GM21367 (cell line): ENCODE measurements at regions not wholly inside any gene's neighbourhood (a gene's known extent, or its start where the extent isn't known, plus 50 kb on each side); places are given as distances from the start of the nearest gene placed in this dataset.
"Not testable (repeated sequence)": the region's sequence is repeated elsewhere in the genome, so short reads cannot be mapped to it uniquely, and the experiment has no call there.

ENCODE experiments used
- ATAC-seq: cut with Tn5 transposase; IDR thresholded peaks from one replicate; pipeline ENCODE4 v1.9.1; 2021; ENCODE audit not compliant: unreplicated experiment

- no peak for ATAC-seq
Measured at GRCh38 chr6:95856876-95857364, 158.9 kb upstream of the FUT9 start.

DNA sequence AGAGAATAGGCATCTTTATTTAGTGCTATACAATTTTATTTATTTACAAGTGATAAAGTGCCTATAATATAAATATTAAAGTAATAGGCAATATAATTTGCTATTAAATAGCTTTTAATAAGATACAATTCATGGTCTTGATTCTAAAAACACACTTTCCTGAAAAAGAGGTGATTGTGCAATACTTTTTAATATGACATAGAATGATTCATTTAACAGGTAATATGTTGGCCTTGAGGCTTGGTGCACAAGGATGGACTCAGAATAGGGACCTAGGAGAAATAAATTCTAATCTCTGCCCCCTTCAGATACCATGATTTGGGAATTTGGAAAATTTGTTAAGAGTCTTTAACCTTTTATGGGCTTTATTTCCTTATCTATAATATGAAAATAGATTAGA, 149.9 kb upstream of the FUT9 start:
- ATAC-seq: no peak

DNA sequence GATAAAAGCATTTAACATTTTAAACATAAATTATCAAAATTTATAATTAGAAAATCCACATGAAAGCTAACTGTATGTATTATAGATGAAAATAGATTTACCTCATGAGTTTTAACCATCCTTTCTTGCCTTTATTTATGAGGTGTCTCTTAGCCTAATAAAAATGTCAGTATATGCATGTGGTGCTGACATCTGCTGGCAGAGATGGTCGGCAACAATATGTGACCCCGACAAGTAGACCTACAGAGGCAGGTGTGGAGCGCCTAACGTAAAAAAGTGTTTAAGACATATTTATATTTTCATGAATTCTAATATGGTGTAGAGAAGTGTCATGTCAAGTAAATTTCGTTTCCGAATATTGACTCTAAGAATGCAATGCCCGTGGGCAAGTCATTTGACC, 149.0 kb upstream of the FUT9 start:
- peak; percentile 71 for ATAC-seq

GRCh38 chr6:95867205-95867604, 148.6 kb upstream of the FUT9 start:
- no peak for ATAC-seq

DNA sequence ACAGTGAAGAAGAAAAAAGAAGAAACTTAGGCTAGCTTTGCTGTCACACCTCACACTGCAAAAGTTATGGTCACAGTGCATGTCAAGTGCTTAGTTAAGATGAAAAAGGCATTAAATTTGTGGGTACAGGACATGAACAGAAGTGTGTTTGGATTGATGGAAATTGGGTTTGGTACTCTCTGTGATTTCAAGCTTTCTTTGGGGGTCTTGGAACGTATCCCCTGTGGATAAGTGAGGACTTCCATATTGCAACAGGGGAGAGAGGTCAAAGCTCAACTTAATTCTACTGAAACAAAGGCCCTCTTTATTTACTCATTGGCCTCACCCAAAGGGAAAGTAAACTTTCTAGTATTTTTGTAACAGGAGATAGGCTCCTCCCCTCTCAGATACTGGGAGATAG, 138.3 kb upstream of the FUT9 start:
- no peak for ATAC-seq

DNA sequence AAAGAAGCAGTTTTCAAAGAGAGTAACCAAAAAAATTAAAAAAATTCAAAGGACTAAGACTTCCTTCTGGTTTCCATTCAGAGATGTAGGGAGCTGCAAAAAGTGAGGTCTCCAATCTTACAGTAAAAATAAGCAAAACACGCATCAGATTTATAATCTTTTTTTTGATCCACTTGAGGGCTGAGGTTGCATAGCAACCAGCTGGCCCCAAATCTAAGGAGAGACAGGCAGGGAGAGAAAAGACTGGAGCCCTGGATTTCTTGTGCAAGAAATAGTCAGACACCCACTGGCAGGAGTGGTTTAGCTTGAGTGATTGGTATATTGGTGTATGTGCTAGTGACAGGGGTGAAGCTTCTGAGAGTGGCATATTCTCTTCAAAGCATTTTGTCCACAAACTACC, 135.9 kb upstream of the FUT9 start:
- ATAC-seq: no peak

- no peak for ATAC-seq
Measured at GRCh38 chr6:95882371-95882770, 133.4 kb upstream of the FUT9 start.

DNA sequence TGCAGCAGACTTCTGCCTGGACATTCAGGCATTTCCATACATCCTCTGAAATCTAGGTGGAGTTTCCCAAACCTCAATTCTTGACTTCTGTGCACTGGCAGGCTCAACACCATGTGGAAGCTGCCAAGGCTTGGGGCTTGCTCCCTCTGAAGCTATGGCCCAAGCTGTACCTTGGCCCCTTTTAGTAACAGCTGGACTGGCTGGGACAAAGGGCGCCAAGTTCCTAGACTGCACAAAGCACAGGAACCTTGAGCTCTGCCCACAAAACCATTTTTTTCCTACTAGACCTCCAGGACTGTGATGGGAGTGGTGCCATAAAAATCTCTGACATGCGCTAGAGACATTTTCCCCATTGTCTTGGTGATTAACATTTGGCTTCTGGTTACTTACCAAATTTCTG, 127.1 kb upstream of the FUT9 start:
- ATAC-seq: not testable (repeated sequence)

- no peak for ATAC-seq
Measured at GRCh38 chr6:95905132-95905531, 110.6 kb upstream of the FUT9 start.

GRCh38 chr6:95917034-95917433, 98.7 kb upstream of the FUT9 start:
- ATAC-seq: no peak

DNA sequence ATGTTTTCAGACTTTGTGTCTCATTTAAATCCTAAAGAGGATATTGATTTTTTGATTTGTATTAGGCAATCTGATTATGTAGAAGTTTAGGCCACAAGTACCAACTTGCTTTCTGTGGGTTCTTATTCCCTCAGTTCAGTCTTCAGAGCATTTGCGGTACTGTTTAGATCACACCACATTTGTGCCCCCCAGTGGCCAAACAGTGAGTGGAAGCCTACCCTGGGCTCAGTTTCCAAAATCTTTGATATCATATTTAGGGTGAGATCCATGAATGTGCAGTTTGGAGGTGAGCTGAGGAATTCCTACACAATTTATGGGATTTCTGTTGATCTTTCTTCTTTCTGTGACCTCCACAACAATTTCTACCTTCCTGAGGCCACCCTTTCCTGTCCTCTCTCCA, 92.3 kb upstream of the FUT9 start:
- ATAC-seq: no peak

DNA sequence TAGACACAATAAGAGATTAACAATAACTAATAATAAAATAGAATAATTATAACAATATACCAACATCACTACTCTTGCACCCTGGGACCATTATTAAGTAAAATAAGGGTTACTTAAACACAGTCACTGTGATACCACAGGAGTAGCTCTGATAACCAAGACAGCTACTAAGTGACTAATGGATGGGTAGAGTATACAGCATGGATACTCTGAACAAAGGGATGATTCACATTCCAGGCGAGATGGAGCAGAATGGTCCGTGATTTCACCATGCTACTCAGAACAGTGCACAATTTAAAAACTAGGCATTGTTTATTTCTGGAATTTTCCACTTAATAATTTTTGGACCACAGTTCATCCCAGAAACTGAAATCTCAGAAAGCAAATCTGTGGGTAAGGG, 80.0 kb upstream of the FUT9 start:
- ATAC-seq: no peak

DNA sequence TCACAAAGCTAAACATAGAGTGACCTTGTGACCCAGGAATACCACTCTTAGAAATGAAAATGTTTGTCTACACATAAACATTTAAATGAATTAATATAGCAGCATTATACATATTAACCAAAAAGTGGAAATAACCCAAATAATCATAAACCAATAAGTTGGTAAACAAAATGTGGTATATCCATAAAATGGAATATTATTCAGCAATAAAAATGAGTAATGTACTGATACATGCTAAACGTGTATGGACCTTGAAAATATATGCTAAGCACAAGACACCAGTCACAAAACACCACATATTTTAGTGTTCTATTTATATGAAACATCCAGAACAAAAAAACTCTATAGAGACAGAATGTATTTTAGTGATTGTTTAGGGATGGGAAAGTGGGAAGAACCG, 68.9 kb upstream of the FUT9 start:
- no peak for ATAC-seq

DNA sequence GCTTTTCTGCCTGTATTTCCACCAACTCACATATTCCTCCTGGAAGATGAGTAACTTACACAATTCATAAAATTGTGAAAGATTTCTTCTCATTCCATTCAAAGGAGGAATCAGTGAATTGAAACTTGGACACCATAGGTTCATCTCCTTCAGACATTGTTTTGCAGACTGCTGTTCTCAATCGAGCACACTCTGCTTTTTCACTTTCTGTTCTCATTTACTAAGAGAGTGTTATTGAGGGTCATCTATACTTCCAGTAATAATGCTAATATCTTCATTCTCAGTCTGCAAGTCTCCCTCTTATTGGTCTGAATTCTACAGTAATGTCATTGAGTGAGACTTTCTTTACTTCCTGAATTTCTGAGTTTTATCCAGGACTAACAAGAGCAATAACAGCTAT, 67.5 kb upstream of the FUT9 start:
- ATAC-seq: no peak

DNA sequence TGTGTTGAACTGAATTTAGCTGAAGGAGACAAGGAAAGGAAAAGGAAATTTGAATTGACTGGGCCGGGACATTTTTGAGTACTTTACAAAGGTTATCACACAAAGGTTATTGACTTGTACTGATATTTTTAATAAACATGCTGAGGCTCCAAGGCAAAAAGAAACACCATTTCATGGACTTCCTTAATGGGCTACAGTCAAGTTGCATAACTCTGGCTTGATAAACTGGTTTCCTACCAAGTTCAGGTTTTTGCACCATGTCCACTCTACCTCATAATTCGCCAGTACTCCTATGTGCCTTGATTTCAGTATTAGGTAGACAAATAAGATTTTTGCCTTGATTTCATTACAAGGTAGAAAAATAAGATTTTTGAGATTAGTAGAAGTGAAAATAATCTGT, 65.8 kb upstream of the FUT9 start:
- no peak for ATAC-seq

GRCh38 chr6:95958686-95959085, 57.1 kb upstream of the FUT9 start:
- ATAC-seq: no peak

GRCh38 chr6:95959261-95959660, 56.5 kb upstream of the FUT9 start:
- ATAC-seq: no peak
